ENCODE measurements at regions not wholly inside any gene's neighbourhood (a gene's known extent, or its start where the extent isn't known, plus 50 kb on each side); places are given as distances from the start of the nearest gene placed in this dataset.

- Histone ChIP-seq H3K4me3 (no peak overlapping the region), H3K9me3 (no peaks in the 10 kb centered on the region), H3K4me1 (peaks cover 0 to 14% (median 6%) of the 10 kb centered on the region in 12 donors), H3K27ac (no peak overlapping the region), H3K27me3 (no peaks in the 10 kb centered on the region), H3K36me3 (no peaks in the 10 kb centered on the region)
- TF ChIP-seq CTCF (IDR thresholded peaks at IDR 0.05) (no peak), POLR2A (IDR thresholded peaks at IDR 0.05) (no peak)
- no peak for ATAC-seq
- intact Hi-C loops (cut with DNase I): no loop called here
- DNase-seq: no peak
- WGBS, 4 donors: 83 to 90% (median 87%) methylated on average over 12 of the region's 12 CpGs
These were observed 56.4 kb upstream of the FAM20C start for GRCh38 chr7:135731-136645.

- H3K36me3 ChIP-seq: no peaks in the 10 kb centered on the region
- intact Hi-C loops (cut with DNase I): no loop called here
- TF ChIP-seq CTCF (IDR thresholded peaks at IDR 0.05) (no peak), POLR2A (IDR thresholded peaks at IDR 0.05) (no peak)
- H3K27ac ChIP-seq: no peak overlapping the region
- 79 to 81% (median 80%) methylated on average over 14 of the region's 14 CpGs for WGBS, 4 donors
- no peaks in the 10 kb centered on the region for H3K27me3 ChIP-seq
- no peak overlapping the region for H3K4me3 ChIP-seq
- DNase-seq: peak in 1 of 5 donors; percentile 51
- H3K9me3 ChIP-seq: no peaks in the 10 kb centered on the region
- ATAC-seq: peak; percentile 27 to 61 (median 57)
- peaks cover 0 to 9% (median 2%) of the 10 kb centered on the region in 12 donors for H3K4me1 ChIP-seq
These were observed 55.1 kb upstream of the FAM20C start for GRCh38 chr7:137094-137891.

- ATAC-seq: no peak
- Histone ChIP-seq H3K4me1 (peaks cover 0 to 21% (median 10%) of the 10 kb centered on the region in 12 donors), H3K27me3 (no peaks in the 10 kb centered on the region), H3K4me3 (no peak overlapping the region), H3K9me3 (no peaks in the 10 kb centered on the region), H3K27ac (no peak overlapping the region), H3K36me3 (no peaks in the 10 kb centered on the region)
- intact Hi-C loops (cut with DNase I): no loop called here
- TF ChIP-seq POLR2A (IDR thresholded peaks at IDR 0.05): no peak
- TF ChIP-seq CTCF (IDR thresholded peaks at IDR 0.05): no peak
- DNase-seq: no peak
- 65 to 85% (median 76%) methylated on average over 5 to 6 of the region's 6 CpGs for WGBS, 4 donors
These were observed 53.2 kb upstream of the FAM20C start for GRCh38 chr7:139131-139530.
